ENCODE measurements at regions not wholly inside any gene's neighbourhood (a gene's known extent, or its start where the extent isn't known, plus 50 kb on each side); places are given as distances from the start of the nearest gene placed in this dataset.

- TF ChIP-seq, protein P1, sequence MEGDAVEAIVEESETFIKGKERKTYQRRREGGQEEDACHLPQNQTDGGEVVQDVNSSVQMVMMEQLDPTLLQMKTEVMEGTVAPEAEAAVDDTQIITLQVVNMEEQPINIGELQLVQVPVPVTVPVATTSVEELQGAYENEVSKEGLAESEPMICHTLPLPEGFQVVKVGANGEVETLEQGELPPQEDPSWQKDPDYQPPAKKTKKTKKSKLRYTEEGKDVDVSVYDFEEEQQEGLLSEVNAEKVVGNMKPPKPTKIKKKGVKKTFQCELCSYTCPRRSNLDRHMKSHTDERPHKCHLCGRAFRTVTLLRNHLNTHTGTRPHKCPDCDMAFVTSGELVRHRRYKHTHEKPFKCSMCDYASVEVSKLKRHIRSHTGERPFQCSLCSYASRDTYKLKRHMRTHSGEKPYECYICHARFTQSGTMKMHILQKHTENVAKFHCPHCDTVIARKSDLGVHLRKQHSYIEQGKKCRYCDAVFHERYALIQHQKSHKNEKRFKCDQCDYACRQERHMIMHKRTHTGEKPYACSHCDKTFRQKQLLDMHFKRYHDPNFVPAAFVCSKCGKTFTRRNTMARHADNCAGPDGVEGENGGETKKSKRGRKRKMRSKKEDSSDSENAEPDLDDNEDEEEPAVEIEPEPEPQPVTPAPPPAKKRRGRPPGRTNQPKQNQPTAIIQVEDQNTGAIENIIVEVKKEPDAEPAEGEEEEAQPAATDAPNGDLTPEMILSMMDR (IDR thresholded peaks at IDR 0.05), result no peak
- TF ChIP-seq EP300 (IDR thresholded peaks at IDR 0.05), result no peak
- TF ChIP-seq POLR2AphosphoS5 (IDR thresholded peaks at IDR 0.05), result no peak
These were observed 171.9 kb downstream of the EMP1 start for GRCh38 chr12:13368431-13368830.
